Mucosa of descending colon (tissue), 3 donors: ENCODE measurements at regions not wholly inside any gene's neighbourhood (a gene's known extent, or its start where the extent isn't known, plus 50 kb on each side); places are given as distances from the start of the nearest gene placed in this dataset.

ENCODE experiments used
- ATAC-seq: fragments of 200-7000 bp; cut with Tn5 transposase; one replicate; pipeline ENCODE4 v1.9.1; 2020; ENCODE audit warnings: mild to moderate bottlenecking, moderate library complexity
- DNase-seq, 3 donors: peaks; one replicate each; pipeline ENCODE4 v3.0.0-alpha.2; 2020
- H3K36me3 ChIP-seq: fragments of 200-600 bp; one replicate; pipeline ENCODE4 v1.8.0; 2021; ENCODE audit warnings: low read depth, mild to moderate bottlenecking
- H3K4me1 ChIP-seq: fragments of 200-600 bp; one replicate; pipeline ENCODE4 v1.8.0; 2021; ENCODE audit warnings: low read depth, mild to moderate bottlenecking
- H3K4me3 ChIP-seq: fragments of 200-600 bp; one replicate; pipeline ENCODE4 v1.8.0; 2021; ENCODE audit warnings: mild to moderate bottlenecking
- H3K9me3 ChIP-seq: fragments of 200-600 bp; one replicate; pipeline ENCODE4 v1.8.0; 2021; ENCODE audit warnings: mild to moderate bottlenecking
- CTCF ChIP-seq: fragments of 200-600 bp; IDR thresholded peaks from one replicate; pipeline ENCODE4 v1.8.0; 2022; ENCODE audit warnings: antibody characterized with exemption, mild to moderate bottlenecking
- intact Hi-C, 2 donors: fragments of 100-400 bp; cut with DNase I in 1 of 2; cut with micrococcal nuclease in 1 of 2; formaldehyde crosslinking; loops; one replicate each; pipeline versions ENCODE4 v1.11.0 to v1.11.1; 2022; cut with DNase I, micrococcal nuclease
- donor health status: DM: no; HTN: no; CAD: no; lungs with moderate emphysema.
- donor health status: DM: no; HTN: no; CAD: no.
- donor health status: DM: no; HTN: yes; CAD: no.

- H3K4me1 ChIP-seq = no peaks in the 10 kb centered on the region
- DNase-seq (no peak), ATAC-seq (no peak)
- H3K4me3 ChIP-seq = no peak overlapping the region
- no peaks in the 10 kb centered on the region for H3K36me3 ChIP-seq
- no peak for TF ChIP-seq CTCF
- intact Hi-C loops = no loop called here
- no peaks in the 10 kb centered on the region for H3K9me3 ChIP-seq
Observed at GRCh38 chr11:82270870-82271269, 462.8 kb downstream of the FAM181B start.

GRCh38 chr11:82268627-82269026 is 465.0 kb downstream of the FAM181B start:
- no peaks in the 10 kb centered on the region for H3K9me3 ChIP-seq
- DNase-seq (no peak), ATAC-seq (no peak)
- H3K4me1 ChIP-seq = no peaks in the 10 kb centered on the region
- no peaks in the 10 kb centered on the region for H3K36me3 ChIP-seq
- intact Hi-C loops = no loop called here
- no peak for TF ChIP-seq CTCF
- H3K4me3 ChIP-seq = no peak overlapping the region

DNA sequence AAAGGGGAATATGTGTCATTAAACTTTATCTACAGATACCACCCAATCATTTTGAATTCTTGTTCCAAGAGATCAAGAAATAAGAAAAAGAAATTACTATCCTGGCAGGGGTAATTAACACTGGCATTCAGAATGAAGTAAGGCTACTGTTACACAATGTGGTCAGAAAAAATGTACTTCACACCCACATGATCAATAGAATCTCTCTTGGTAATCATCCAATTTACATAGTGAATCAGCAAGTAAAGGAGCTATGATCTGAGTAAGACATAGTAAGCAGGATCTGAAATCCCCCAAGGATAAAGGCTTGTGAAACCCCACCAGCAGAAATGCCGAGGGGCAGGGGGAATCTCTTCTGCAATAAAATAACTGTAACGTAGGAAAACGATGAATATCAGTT is 466.5 kb downstream of the FAM181B start:
- intact Hi-C loops = no loop called here
- Histone ChIP-seq H3K36me3 (no peaks in the 10 kb centered on the region), H3K9me3 (no peaks in the 10 kb centered on the region), H3K4me3 (no peak overlapping the region), H3K4me1 (no peaks in the 10 kb centered on the region)
- no peak for TF ChIP-seq CTCF
- no peak for DNase-seq
- no peak for ATAC-seq

DNA sequence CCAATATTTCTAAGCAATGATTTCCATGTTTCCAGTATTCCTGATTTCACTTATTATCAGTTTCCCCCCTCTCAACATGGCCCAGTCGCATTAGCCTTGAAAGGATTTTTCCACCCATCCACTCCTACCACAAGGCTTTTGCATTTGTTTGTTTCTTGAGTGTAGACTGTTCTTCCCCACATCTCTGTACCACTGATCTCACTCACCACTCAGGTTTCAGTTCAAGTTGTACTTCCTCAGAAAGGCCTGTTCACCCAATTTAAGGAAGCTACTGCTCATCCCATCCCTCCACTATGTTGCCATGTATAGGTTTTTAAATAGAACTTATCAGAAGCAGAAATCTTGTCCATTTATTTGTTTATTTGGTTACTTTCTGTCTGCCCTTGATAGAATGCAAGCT is 472.3 kb downstream of the FAM181B start:
- Histone ChIP-seq H3K4me3 (no peak overlapping the region), H3K4me1 (no peaks in the 10 kb centered on the region), H3K36me3 (no peaks in the 10 kb centered on the region), H3K9me3 (no peaks in the 10 kb centered on the region)
- no peak for ATAC-seq
- TF ChIP-seq CTCF = no peak
- intact Hi-C loops = no loop called here
- DNase-seq = no peak

- TF ChIP-seq CTCF = no peak
- intact Hi-C loops = no loop called here
Observed at GRCh38 chr11:82250047-82250446, 483.6 kb downstream of the FAM181B start.

GRCh38 chr11:82246926-82247325 is 486.7 kb downstream of the FAM181B start:
- intact Hi-C loops = no loop called here
- ATAC-seq (no peak), DNase-seq (no peak)
- Histone ChIP-seq H3K4me3 (no peak overlapping the region), H3K36me3 (no peaks in the 10 kb centered on the region), H3K4me1 (no peaks in the 10 kb centered on the region), H3K9me3 (no peaks in the 10 kb centered on the region)
- TF ChIP-seq CTCF = no peak

More at GRCh38 chr11:82250047-82250446, 483.6 kb downstream of the FAM181B start:
- Histone ChIP-seq H3K9me3 (no peaks in the 10 kb centered on the region), H3K36me3 (no peaks in the 10 kb centered on the region), H3K4me1 (no peaks in the 10 kb centered on the region), H3K4me3 (no peak overlapping the region)
- DNase-seq (no peak), ATAC-seq (no peak)
